Fibroblast of lung (primary cell): ENCODE measurements at regions not wholly inside any gene's neighbourhood (a gene's known extent, or its start where the extent isn't known, plus 50 kb on each side); places are given as distances from the start of the nearest gene placed in this dataset.

ENCODE experiments used
- CTCF ChIP-seq, 2 donors: IDR thresholded peaks in 1 of 2; conservative IDR thresholded peaks in 1 of 2; 1 replicate in 1 of 2; 2 replicates in 1 of 2; pipeline ENCODE4 v1.5.1; 2011 to 2012; ENCODE audit warnings: low read length in 2 of 2, control low read depth in 1 of 2, inconsistent platforms in 1 of 2, low read depth in 1 of 2, mild to moderate bottlenecking in 1 of 2
- EZH2 ChIP-seq: IDR thresholded peaks from 2 replicates; pipeline ENCODE4 v1.5.1; 2012; ENCODE audit warnings: low read length, control low read depth, mild to moderate bottlenecking; ENCODE audit errors: missing control alignments

- no peak for TF ChIP-seq CTCF (conservative IDR thresholded peaks at IDR 0.05 in 1 of 2, IDR thresholded peaks at IDR 0.05 in 1 of 2; ENCODE audit: low read depth in 1 of 2, low read length in 2 of 2)
- TF ChIP-seq EZH2, result no peak
Observed at GRCh38 chr6:3646616-3647362, 104.7 kb downstream of the PXDC1 start.
